Mesendoderm (in vitro differentiated cells): ENCODE measurements at regions not wholly inside any gene's neighbourhood (a gene's known extent, or its start where the extent isn't known, plus 50 kb on each side); places are given as distances from the start of the nearest gene placed in this dataset.

Experiments
- DNase-seq: peaks from one replicate; pipeline ENCODE4 v3.0.0; 2013
- H2AK5ac ChIP-seq: 2 replicates; pipeline ENCODE4 v1.6.1; 2013; ENCODE audit warnings: low read length, inconsistent platforms
- H2BK120ac ChIP-seq: 2 replicates; pipeline ENCODE4 v1.6.1; 2013; ENCODE audit warnings: low read depth, mild to moderate bottlenecking, low read length, moderate library complexity, mixed read lengths
- H2BK15ac ChIP-seq: replicated peaks from 2 replicates; pipeline ENCODE4 v1.6.1; 2013; ENCODE audit warnings: low read depth, mild to moderate bottlenecking, moderate library complexity
- H2BK5ac ChIP-seq: 2 replicates; pipeline ENCODE4 v1.6.1; 2013; ENCODE audit warnings: low read length, inconsistent platforms
- H3K18ac ChIP-seq: 2 replicates; pipeline ENCODE4 v1.6.1; 2013; ENCODE audit warnings: mild to moderate bottlenecking, low read length, mixed read lengths
- H3K23ac ChIP-seq: one replicate; pipeline ENCODE4 v1.6.1; 2013; ENCODE audit warnings: low read length
- H3K27ac ChIP-seq: 2 replicates; pipeline ENCODE4 v1.5.1; 2013; ENCODE audit warnings: low read depth, mild to moderate bottlenecking, inconsistent platforms, low read length, moderate library complexity
- H3K27me3 ChIP-seq: 2 replicates; pipeline ENCODE4 v1.6.1; 2013; ENCODE audit warnings: low read length, control low read depth, mild to moderate bottlenecking, inconsistent platforms; ENCODE audit not compliant: insufficient read depth, poor library complexity
- H3K36me3 ChIP-seq: 2 replicates; pipeline ENCODE4 v1.6.1; 2013; ENCODE audit warnings: low read length, inconsistent platforms; ENCODE audit not compliant: control insufficient read depth, insufficient read depth
- H3K4ac ChIP-seq: one replicate; pipeline ENCODE4 v1.6.1; 2013; ENCODE audit warnings: low read depth, mild to moderate bottlenecking, low read length, moderate library complexity
- H3K4me1 ChIP-seq: 2 replicates; pipeline ENCODE4 v1.6.1; 2013; ENCODE audit warnings: low read depth, low read length, inconsistent platforms; ENCODE audit not compliant: control insufficient read depth
- H3K4me2 ChIP-seq: 2 replicates; pipeline ENCODE4 v1.6.1; 2013; ENCODE audit warnings: low read length
- H3K4me3 ChIP-seq: 2 replicates; pipeline ENCODE4 v1.5.1; 2013; ENCODE audit warnings: mild to moderate bottlenecking, low read length
- H3K56ac ChIP-seq: one replicate; pipeline ENCODE4 v1.6.1; 2013; ENCODE audit warnings: low read length
- H3K79me1 ChIP-seq: 2 replicates; pipeline ENCODE4 v1.6.1; 2013; ENCODE audit warnings: low read length, inconsistent platforms
- H3K79me2 ChIP-seq: 2 replicates; pipeline ENCODE4 v1.6.1; 2013; ENCODE audit warnings: mild to moderate bottlenecking, low read length; ENCODE audit not compliant: control insufficient read depth, insufficient read depth
- H3K9ac ChIP-seq: 2 replicates; pipeline ENCODE4 v1.6.1; 2013; ENCODE audit warnings: low read length, inconsistent platforms
- H4K5ac ChIP-seq: one replicate; pipeline ENCODE4 v1.6.1; 2013; ENCODE audit warnings: low read length
- H4K8ac ChIP-seq: one replicate; pipeline ENCODE4 v1.6.1; 2013; ENCODE audit warnings: low read depth, mild to moderate bottlenecking, control low read depth, low read length, moderate library complexity
- WGBS: extraction: QIAGEN DNeasy Blood & Tissue Kit; methylation state at CpG from one replicate; pipeline ENCODE4 v1.1.7; 2013; ENCODE audit warnings: low lambda C conversion rate, missing lambda C conversion rate; ENCODE audit not compliant: insufficient coverage; ENCODE audit errors: extremely low coverage; 5-methylcytosine and 5-hydroxymethylcytosine counted together

DNA sequence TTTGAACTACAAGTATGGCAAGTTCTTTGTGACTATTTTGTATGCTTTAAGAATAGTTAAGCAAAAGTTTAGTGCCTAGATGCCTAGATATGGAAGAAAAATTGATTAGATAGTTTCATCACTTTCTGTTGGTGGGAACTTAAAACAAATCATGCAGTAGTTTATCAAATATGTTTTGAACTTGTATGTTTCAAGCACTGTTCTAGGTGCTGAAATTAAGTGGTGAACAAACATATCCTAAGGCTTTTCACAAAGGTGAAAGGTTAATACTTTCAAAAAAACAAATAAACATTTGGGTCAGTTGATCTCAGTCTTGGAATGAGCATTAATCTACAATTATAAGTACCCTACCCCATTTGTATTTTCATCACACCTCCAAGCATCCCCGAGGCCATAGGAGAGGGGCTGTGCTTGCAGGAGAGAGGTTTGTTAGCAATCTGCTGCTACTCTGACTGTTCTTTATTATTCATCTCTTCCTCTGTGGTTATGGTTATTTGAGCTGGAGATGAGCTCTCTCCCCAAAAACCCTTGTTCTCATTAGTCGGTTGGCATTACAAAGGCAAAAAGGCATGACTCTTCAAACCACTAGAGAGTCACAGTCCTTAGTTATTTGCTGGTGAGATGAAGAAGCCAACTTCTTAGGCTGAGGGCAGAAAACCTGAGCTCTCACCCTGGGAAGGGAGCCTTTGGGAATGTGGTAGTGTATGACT is 103.9 kb upstream of the FHL2 start:
- Histone ChIP-seq H2BK120ac (no peak overlapping the region), H3K4me2 (no peak overlapping the region), H3K56ac (no peak overlapping the region), H3K9ac (no peak overlapping the region), H4K5ac (no peak overlapping the region), H3K27me3 (no peaks in the 10 kb centered on the region), H2BK5ac (no peak overlapping the region), H3K79me1 (no peaks in the 10 kb centered on the region), H3K4me3 (no peak overlapping the region), H2AK5ac (no peak overlapping the region), H2BK15ac (no peak overlapping the region), H3K4ac (no peak overlapping the region), H3K79me2 (no peaks in the 10 kb centered on the region), H3K4me1 (no peaks in the 10 kb centered on the region), H3K23ac (no peak overlapping the region), H4K8ac (no peak overlapping the region), H3K27ac (no peak overlapping the region), H3K18ac (no peak overlapping the region), H3K36me3 (no peaks in the 10 kb centered on the region)
- DNase-seq, result no peak
- no CpG with 5 or more reads among the region's 2 CpGs for WGBS

DNA sequence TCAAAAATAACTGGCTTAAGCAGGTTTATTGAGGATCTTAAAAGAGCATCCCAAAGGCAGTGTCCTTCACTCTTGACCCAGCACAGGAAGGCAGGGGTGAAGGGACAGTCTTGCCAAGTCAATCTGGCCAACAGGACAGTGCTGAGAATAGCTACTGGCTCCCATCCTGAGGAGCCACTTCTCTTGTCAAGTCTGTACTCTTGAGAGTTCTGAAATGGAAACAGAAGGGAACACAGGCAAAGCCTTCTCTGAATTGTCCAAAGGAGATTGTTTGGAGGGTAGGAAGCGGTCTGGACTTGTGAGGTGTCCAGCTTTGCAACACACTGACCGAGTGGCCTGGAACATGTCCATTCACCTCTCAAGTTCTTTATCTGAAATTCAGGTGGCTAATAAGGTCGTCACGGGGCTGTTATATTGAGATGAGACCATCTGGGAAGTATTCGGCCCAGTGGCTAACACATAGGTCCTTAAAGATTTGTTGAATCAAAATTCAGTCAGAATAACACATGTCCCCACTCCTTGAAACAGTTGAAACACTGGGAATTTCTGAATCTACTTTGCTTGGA is 99.5 kb upstream of the FHL2 start:
- Histone ChIP-seq H3K4me3 (no peak overlapping the region), H2BK5ac (no peak overlapping the region), H3K4me1 (no peaks in the 10 kb centered on the region), H3K79me2 (no peaks in the 10 kb centered on the region), H3K36me3 (no peaks in the 10 kb centered on the region), H4K8ac (no peak overlapping the region), H3K23ac (no peak overlapping the region), H3K4ac (no peak overlapping the region), H3K9ac (no peak overlapping the region), H2AK5ac (no peak overlapping the region), H4K5ac (no peak overlapping the region), H3K27me3 (no peaks in the 10 kb centered on the region), H2BK15ac (no peak overlapping the region), H3K79me1 (no peaks in the 10 kb centered on the region), H3K56ac (no peak overlapping the region), H2BK120ac (no peak overlapping the region), H3K4me2 (no peak overlapping the region), H3K27ac (no peak overlapping the region), H3K18ac (no peak overlapping the region)
- WGBS, result no CpG with 5 or more reads among the region's 5 CpGs
- DNase-seq, result no peak

DNA sequence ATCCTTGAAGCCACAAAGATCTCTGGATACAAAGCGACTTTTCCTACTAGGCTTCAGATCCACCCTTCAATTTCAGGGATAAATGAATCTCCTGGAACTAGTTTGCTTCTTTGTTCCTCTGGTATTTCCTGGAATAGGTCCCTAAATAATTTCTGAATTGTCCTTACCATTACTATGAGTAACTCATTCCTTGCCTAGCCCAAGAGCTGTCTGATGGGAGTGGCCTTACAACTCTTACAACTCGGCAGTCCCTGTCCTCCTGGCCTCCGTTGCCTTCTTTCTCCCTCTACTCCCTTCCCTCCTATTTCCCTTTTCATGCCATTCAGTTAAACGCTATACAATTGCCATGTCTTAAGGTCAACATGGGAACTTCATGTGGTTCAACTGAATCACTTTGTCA is 98.2 kb upstream of the FHL2 start:
- Histone ChIP-seq H3K4ac (no peak overlapping the region), H3K56ac (no peak overlapping the region), H3K4me1 (no peaks in the 10 kb centered on the region), H3K23ac (no peak overlapping the region), H2BK120ac (no peak overlapping the region), H3K79me2 (no peaks in the 10 kb centered on the region), H3K18ac (no peak overlapping the region), H4K5ac (no peak overlapping the region), H3K36me3 (no peaks in the 10 kb centered on the region), H2BK5ac (no peak overlapping the region), H3K79me1 (no peaks in the 10 kb centered on the region), H4K8ac (no peak overlapping the region), H3K27ac (no peak overlapping the region), H3K4me2 (no peak overlapping the region), H2BK15ac (no peak overlapping the region), H3K4me3 (no peak overlapping the region), H2AK5ac (no peak overlapping the region), H3K9ac (no peak overlapping the region), H3K27me3 (no peaks in the 10 kb centered on the region)
- no CpG with 5 or more reads among the region's 4 CpGs for WGBS
- DNase-seq, result no peak

DNA sequence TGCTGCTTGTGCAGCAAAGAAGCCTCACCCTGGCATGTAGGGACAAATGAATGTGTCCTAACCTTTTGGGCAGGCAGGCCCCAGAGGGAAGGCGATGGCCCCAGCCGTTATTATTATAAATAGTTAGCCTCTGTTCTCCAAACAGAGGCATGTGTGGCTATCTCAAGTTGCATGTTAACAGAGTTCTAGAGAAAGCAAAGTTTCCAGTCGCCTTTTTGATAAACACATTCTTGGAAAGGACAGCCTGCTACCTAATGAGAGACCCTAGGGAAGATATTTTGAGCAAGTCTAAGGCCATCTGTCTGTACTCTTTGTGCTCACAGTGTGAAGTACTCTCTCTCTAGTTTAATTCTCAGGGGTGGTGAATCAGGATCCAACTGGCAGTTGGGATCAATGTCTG is 97.4 kb upstream of the FHL2 start:
- Histone ChIP-seq H3K4ac (no peak overlapping the region), H2BK15ac (no peak overlapping the region), H3K4me2 (no peak overlapping the region), H3K79me2 (no peaks in the 10 kb centered on the region), H2BK5ac (no peak overlapping the region), H3K79me1 (no peaks in the 10 kb centered on the region), H3K18ac (no peak overlapping the region), H3K27me3 (no peaks in the 10 kb centered on the region), H3K4me3 (no peak overlapping the region), H4K5ac (no peak overlapping the region), H3K27ac (no peak overlapping the region), H3K9ac (no peak overlapping the region), H3K36me3 (no peaks in the 10 kb centered on the region), H3K4me1 (no peaks in the 10 kb centered on the region), H3K23ac (no peak overlapping the region), H2BK120ac (no peak overlapping the region), H3K56ac (no peak overlapping the region), H4K8ac (no peak overlapping the region), H2AK5ac (no peak overlapping the region)
- DNase-seq, result no peak
- no CpG with 5 or more reads among the region's 3 CpGs for WGBS

DNA sequence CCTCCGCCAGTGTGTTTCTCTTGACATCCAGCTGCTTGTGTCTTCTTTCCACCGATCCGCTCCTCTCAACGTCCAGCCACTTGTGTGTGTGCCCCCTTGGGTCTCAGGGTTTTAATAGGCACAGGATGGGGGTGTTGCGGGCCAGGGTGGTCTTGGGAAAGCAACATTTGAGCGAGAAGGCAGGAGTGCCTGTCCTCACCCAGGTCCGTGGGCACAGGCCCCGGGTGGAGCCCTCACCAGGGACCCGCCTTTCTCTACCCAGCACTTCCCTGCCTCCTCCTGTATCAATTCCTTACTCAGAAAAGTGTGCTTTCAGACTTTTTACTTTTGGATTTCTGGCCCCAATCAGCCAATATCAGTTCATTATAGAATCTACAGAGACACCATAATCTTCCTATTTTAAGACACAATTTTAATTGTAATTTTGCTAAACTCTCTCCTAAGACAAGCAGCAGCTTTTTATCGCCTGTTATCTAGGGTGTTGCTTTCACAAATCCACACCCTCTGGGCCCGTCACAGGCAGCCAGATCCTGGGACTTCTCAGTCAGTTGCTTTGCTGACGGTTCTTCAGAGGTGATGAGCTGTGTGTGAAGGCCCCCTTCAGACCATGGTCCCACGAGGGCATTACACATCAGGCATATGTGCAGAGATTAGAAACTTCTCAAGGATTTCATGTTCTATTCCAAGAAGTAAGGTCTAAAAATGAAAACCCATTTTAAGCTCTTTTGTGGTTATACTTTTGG is 96.0 kb upstream of the FHL2 start:
- no peaks in the 10 kb centered on the region for H3K36me3 ChIP-seq
- no peak overlapping the region for H3K4me2 ChIP-seq
- H2BK120ac ChIP-seq, result no peak overlapping the region
- no peak overlapping the region for H2BK5ac ChIP-seq
- no peak overlapping the region for H2AK5ac ChIP-seq
- H2BK15ac ChIP-seq, result no peak overlapping the region
- no peak overlapping the region for H3K4me3 ChIP-seq
- no peak overlapping the region for H3K27ac ChIP-seq
- H3K27me3 ChIP-seq, result no peaks in the 10 kb centered on the region
- no peaks in the 10 kb centered on the region for H3K79me2 ChIP-seq
- no peak overlapping the region for H3K23ac ChIP-seq
- H3K56ac ChIP-seq, result no peak overlapping the region
- H3K18ac ChIP-seq, result no peak overlapping the region
- peak; percentile 37 for DNase-seq
- no peak overlapping the region for H4K5ac ChIP-seq
- H3K4me1 ChIP-seq, result no peaks in the 10 kb centered on the region
- no peaks in the 10 kb centered on the region for H3K79me1 ChIP-seq
- no peak overlapping the region for H4K8ac ChIP-seq
- H3K9ac ChIP-seq, result no peak overlapping the region
- no CpG with 5 or more reads among the region's 13 CpGs for WGBS
- no peak overlapping the region for H3K4ac ChIP-seq
